Peyer's patch (tissue), 4 donors: ENCODE measurements at regions not wholly inside any gene's neighbourhood (a gene's known extent, or its start where the extent isn't known, plus 50 kb on each side); places are given as distances from the start of the nearest gene placed in this dataset.

ENCODE experiments used
- POLR2A ChIP-seq, 2 donors: fragments of 450-650 bp; IDR thresholded peaks; one replicate each; pipeline ENCODE4 v1.5.1; 2017; ENCODE audit warnings: antibody characterized with exemption in 2 of 2, mild to moderate bottlenecking in 2 of 2, moderate library complexity in 2 of 2
- TF ChIP-seq, protein P1 (sequence below), 6 experiments: fragments of 450-650 bp in 4 of 6; fragments of 200-600 bp in 2 of 6; sonication (generic) in 1 of 6; IDR thresholded peaks; one replicate each; pipeline ENCODE4 v1.5.1; 2017 to 2019; ENCODE audit warnings: antibody characterized with exemption in 6 of 6, mild to moderate bottlenecking in 3 of 6, moderate library complexity in 1 of 6

DNA sequence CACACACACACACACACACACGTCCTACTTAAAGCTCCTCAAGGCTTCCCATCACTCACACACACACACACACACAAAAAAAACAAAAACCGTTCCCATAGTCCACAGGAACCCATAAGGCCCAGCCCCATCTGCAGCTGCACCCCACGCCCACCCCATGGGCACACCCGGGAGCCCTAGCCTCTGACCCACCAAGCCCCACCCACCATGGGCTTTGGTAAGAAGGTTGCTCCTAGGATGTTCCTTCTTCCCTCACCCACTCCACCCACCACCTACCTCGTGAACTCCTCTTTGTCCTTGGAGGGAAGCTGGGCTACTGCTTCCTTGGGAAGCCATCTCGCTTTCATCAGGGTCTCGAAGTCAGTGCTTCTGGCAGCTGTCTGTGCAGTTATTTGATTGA lies 115.1 kb downstream of the TPRA1 start:
- TF ChIP-seq, protein P1, sequence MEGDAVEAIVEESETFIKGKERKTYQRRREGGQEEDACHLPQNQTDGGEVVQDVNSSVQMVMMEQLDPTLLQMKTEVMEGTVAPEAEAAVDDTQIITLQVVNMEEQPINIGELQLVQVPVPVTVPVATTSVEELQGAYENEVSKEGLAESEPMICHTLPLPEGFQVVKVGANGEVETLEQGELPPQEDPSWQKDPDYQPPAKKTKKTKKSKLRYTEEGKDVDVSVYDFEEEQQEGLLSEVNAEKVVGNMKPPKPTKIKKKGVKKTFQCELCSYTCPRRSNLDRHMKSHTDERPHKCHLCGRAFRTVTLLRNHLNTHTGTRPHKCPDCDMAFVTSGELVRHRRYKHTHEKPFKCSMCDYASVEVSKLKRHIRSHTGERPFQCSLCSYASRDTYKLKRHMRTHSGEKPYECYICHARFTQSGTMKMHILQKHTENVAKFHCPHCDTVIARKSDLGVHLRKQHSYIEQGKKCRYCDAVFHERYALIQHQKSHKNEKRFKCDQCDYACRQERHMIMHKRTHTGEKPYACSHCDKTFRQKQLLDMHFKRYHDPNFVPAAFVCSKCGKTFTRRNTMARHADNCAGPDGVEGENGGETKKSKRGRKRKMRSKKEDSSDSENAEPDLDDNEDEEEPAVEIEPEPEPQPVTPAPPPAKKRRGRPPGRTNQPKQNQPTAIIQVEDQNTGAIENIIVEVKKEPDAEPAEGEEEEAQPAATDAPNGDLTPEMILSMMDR (IDR thresholded peaks at IDR 0.05): no peak
- no peak for TF ChIP-seq POLR2A (IDR thresholded peaks at IDR 0.05)
